Mesendoderm (in vitro differentiated cells): ENCODE measurements at regions not wholly inside any gene's neighbourhood (a gene's known extent, or its start where the extent isn't known, plus 50 kb on each side); places are given as distances from the start of the nearest gene placed in this dataset.
A peak's percentile ranks its signal among the peaks of the same experiment; 100 is the strongest.

Experiments
- DNase-seq: peaks from one replicate; pipeline ENCODE4 v3.0.0; 2013
- H2AK5ac ChIP-seq: 2 replicates; pipeline ENCODE4 v1.6.1; 2013; ENCODE audit warnings: low read length, inconsistent platforms
- H2BK120ac ChIP-seq: 2 replicates; pipeline ENCODE4 v1.6.1; 2013; ENCODE audit warnings: low read depth, mild to moderate bottlenecking, low read length, moderate library complexity, mixed read lengths
- H2BK15ac ChIP-seq: replicated peaks from 2 replicates; pipeline ENCODE4 v1.6.1; 2013; ENCODE audit warnings: low read depth, mild to moderate bottlenecking, moderate library complexity
- H2BK5ac ChIP-seq: 2 replicates; pipeline ENCODE4 v1.6.1; 2013; ENCODE audit warnings: low read length, inconsistent platforms
- H3K18ac ChIP-seq: 2 replicates; pipeline ENCODE4 v1.6.1; 2013; ENCODE audit warnings: mild to moderate bottlenecking, low read length, mixed read lengths
- H3K23ac ChIP-seq: one replicate; pipeline ENCODE4 v1.6.1; 2013; ENCODE audit warnings: low read length
- H3K27ac ChIP-seq: 2 replicates; pipeline ENCODE4 v1.5.1; 2013; ENCODE audit warnings: low read depth, mild to moderate bottlenecking, inconsistent platforms, low read length, moderate library complexity
- H3K27me3 ChIP-seq: 2 replicates; pipeline ENCODE4 v1.6.1; 2013; ENCODE audit warnings: low read length, control low read depth, mild to moderate bottlenecking, inconsistent platforms; ENCODE audit not compliant: insufficient read depth, poor library complexity
- H3K36me3 ChIP-seq: 2 replicates; pipeline ENCODE4 v1.6.1; 2013; ENCODE audit warnings: low read length, inconsistent platforms; ENCODE audit not compliant: control insufficient read depth, insufficient read depth
- H3K4ac ChIP-seq: one replicate; pipeline ENCODE4 v1.6.1; 2013; ENCODE audit warnings: low read depth, mild to moderate bottlenecking, low read length, moderate library complexity
- H3K4me1 ChIP-seq: 2 replicates; pipeline ENCODE4 v1.6.1; 2013; ENCODE audit warnings: low read depth, low read length, inconsistent platforms; ENCODE audit not compliant: control insufficient read depth
- H3K4me2 ChIP-seq: 2 replicates; pipeline ENCODE4 v1.6.1; 2013; ENCODE audit warnings: low read length
- H3K4me3 ChIP-seq: 2 replicates; pipeline ENCODE4 v1.5.1; 2013; ENCODE audit warnings: mild to moderate bottlenecking, low read length
- H3K56ac ChIP-seq: one replicate; pipeline ENCODE4 v1.6.1; 2013; ENCODE audit warnings: low read length
- H3K79me1 ChIP-seq: 2 replicates; pipeline ENCODE4 v1.6.1; 2013; ENCODE audit warnings: low read length, inconsistent platforms
- H3K79me2 ChIP-seq: 2 replicates; pipeline ENCODE4 v1.6.1; 2013; ENCODE audit warnings: mild to moderate bottlenecking, low read length; ENCODE audit not compliant: control insufficient read depth, insufficient read depth
- H3K9ac ChIP-seq: 2 replicates; pipeline ENCODE4 v1.6.1; 2013; ENCODE audit warnings: low read length, inconsistent platforms
- H4K5ac ChIP-seq: one replicate; pipeline ENCODE4 v1.6.1; 2013; ENCODE audit warnings: low read length
- H4K8ac ChIP-seq: one replicate; pipeline ENCODE4 v1.6.1; 2013; ENCODE audit warnings: low read depth, mild to moderate bottlenecking, control low read depth, low read length, moderate library complexity
- WGBS: extraction: QIAGEN DNeasy Blood & Tissue Kit; methylation state at CpG from one replicate; pipeline ENCODE4 v1.1.7; 2013; ENCODE audit warnings: low lambda C conversion rate, missing lambda C conversion rate; ENCODE audit not compliant: insufficient coverage; ENCODE audit errors: extremely low coverage; 5-methylcytosine and 5-hydroxymethylcytosine counted together

GRCh38 chr2:57959390-57959789 lies 87.2 kb upstream of the VRK2 start:
- no peak overlapping the region for H3K4me3 ChIP-seq
- H2AK5ac ChIP-seq: no peak overlapping the region
- H3K4me1 ChIP-seq: no peaks in the 10 kb centered on the region
- H3K27me3 ChIP-seq: no peaks in the 10 kb centered on the region
- no peak overlapping the region for H3K23ac ChIP-seq
- no peak overlapping the region for H3K56ac ChIP-seq
- H3K18ac ChIP-seq: no peak overlapping the region
- H3K36me3 ChIP-seq: no peaks in the 10 kb centered on the region
- no peak overlapping the region for H2BK5ac ChIP-seq
- H3K9ac ChIP-seq: no peak overlapping the region
- no peak overlapping the region for H2BK120ac ChIP-seq
- no peak overlapping the region for H3K4me2 ChIP-seq
- H3K4ac ChIP-seq: no peak overlapping the region
- H3K27ac ChIP-seq: no peak overlapping the region
- no peak for DNase-seq
- H3K79me1 ChIP-seq: no peaks in the 10 kb centered on the region
- no peak overlapping the region for H4K8ac ChIP-seq
- WGBS: no CpG with 5 or more reads among the region's 7 CpGs
- no peak overlapping the region for H2BK15ac ChIP-seq
- H4K5ac ChIP-seq: no peak overlapping the region
- no peaks in the 10 kb centered on the region for H3K79me2 ChIP-seq

GRCh38 chr2:57962861-57963260 lies 83.7 kb upstream of the VRK2 start:
- no peak overlapping the region for H4K8ac ChIP-seq
- WGBS: no CpG with 5 or more reads among the region's 3 CpGs
- no peak overlapping the region for H3K4ac ChIP-seq
- no peak overlapping the region for H2AK5ac ChIP-seq
- H3K79me1 ChIP-seq: no peaks in the 10 kb centered on the region
- H3K9ac ChIP-seq: no peak overlapping the region
- no peak overlapping the region for H2BK5ac ChIP-seq
- no peak overlapping the region for H3K18ac ChIP-seq
- H2BK15ac ChIP-seq: no peak overlapping the region
- no peak overlapping the region for H3K27ac ChIP-seq
- H2BK120ac ChIP-seq: no peak overlapping the region
- H4K5ac ChIP-seq: no peak overlapping the region
- H3K56ac ChIP-seq: no peak overlapping the region
- H3K4me2 ChIP-seq: no peak overlapping the region
- H3K36me3 ChIP-seq: no peaks in the 10 kb centered on the region
- no peak overlapping the region for H3K4me3 ChIP-seq
- H3K27me3 ChIP-seq: no peaks in the 10 kb centered on the region
- DNase-seq: no peak
- no peak overlapping the region for H3K23ac ChIP-seq
- no peaks in the 10 kb centered on the region for H3K79me2 ChIP-seq
- H3K4me1 ChIP-seq: no peaks in the 10 kb centered on the region

DNA sequence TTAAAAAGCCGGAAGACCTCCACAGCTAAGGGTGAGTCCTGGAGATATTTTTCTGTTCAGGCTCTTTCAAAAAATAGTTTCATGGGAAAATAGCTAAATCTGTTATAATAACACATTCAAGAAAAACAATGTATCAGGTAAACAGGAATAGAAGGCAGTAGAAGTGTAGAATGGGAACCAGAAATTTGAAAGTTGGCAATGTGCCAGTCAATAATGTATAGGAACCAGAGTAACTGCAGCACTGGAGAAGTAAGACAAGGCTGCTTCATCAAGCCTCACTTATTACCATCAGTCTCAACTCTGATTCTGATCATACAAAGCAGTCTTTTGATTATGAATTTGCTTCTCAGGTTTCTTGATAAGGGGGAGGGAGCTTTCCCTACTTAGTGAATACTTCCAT lies 81.4 kb upstream of the VRK2 start:
- no peak overlapping the region for H2AK5ac ChIP-seq
- no peak overlapping the region for H4K5ac ChIP-seq
- H3K9ac ChIP-seq: no peak overlapping the region
- H4K8ac ChIP-seq: no peak overlapping the region
- no peak overlapping the region for H2BK120ac ChIP-seq
- H3K18ac ChIP-seq: no peak overlapping the region
- no peaks in the 10 kb centered on the region for H3K79me2 ChIP-seq
- no peak overlapping the region for H3K4me3 ChIP-seq
- H3K23ac ChIP-seq: no peak overlapping the region
- H3K4me2 ChIP-seq: no peak overlapping the region
- no peak overlapping the region for H2BK5ac ChIP-seq
- H3K79me1 ChIP-seq: no peaks in the 10 kb centered on the region
- no peak for DNase-seq
- H3K4me1 ChIP-seq: no peaks in the 10 kb centered on the region
- H2BK15ac ChIP-seq: no peak overlapping the region
- no CpG with 5 or more reads among the region's 1 CpG for WGBS
- no peaks in the 10 kb centered on the region for H3K27me3 ChIP-seq
- H3K27ac ChIP-seq: no peak overlapping the region
- H3K36me3 ChIP-seq: no peaks in the 10 kb centered on the region
- H3K4ac ChIP-seq: no peak overlapping the region
- no peak overlapping the region for H3K56ac ChIP-seq

- H2AK5ac ChIP-seq: no peak overlapping the region
- no peak overlapping the region for H3K27ac ChIP-seq
- H4K5ac ChIP-seq: no peak overlapping the region
- H2BK15ac ChIP-seq: no peak overlapping the region
- H3K4ac ChIP-seq: no peak overlapping the region
- H3K56ac ChIP-seq: no peak overlapping the region
- H3K18ac ChIP-seq: no peak overlapping the region
- H2BK5ac ChIP-seq: no peak overlapping the region
- H2BK120ac ChIP-seq: no peak overlapping the region
- no peak for DNase-seq
- no peak overlapping the region for H3K4me3 ChIP-seq
- H4K8ac ChIP-seq: no peak overlapping the region
- no peaks in the 10 kb centered on the region for H3K79me2 ChIP-seq
- no peaks in the 10 kb centered on the region for H3K27me3 ChIP-seq
- H3K4me2 ChIP-seq: no peak overlapping the region
- no peaks in the 10 kb centered on the region for H3K79me1 ChIP-seq
- H3K9ac ChIP-seq: no peak overlapping the region
- H3K4me1 ChIP-seq: no peaks in the 10 kb centered on the region
- no peak overlapping the region for H3K23ac ChIP-seq
- WGBS: no CpG with 5 or more reads among the region's 1 CpG
- H3K36me3 ChIP-seq: no peaks in the 10 kb centered on the region
Measured at GRCh38 chr2:57965961-57966360, 80.6 kb upstream of the VRK2 start.

DNA sequence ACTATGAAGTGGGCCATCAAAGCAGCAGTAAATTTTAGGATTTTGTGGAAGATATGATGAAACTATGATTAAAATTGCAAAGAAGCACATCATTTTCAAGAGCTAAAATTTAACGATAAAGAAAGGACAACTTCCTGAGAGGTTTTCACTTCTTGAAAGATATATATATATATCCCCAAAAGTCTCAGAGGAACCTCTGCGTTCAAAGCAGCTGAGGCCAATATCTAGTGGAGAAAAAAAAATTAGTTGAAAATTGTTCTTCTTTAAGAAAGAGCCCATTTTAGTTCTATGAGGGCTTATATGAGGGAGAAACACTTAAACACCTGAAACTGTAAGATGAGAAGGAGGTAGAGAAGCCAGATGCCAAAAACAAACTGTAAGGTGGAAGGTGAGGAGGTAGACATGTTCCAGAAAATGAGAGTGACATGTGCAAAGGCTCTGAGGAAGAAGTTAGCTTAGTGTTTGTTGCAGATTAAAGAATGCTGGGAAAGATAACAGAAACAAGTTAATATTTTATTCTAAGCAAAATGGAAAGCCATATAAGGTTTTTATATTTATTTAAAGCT lies 72.9 kb upstream of the VRK2 start:
- no peak overlapping the region for H2BK120ac ChIP-seq
- no peak overlapping the region for H3K23ac ChIP-seq
- WGBS: no CpG with 5 or more reads among the region's 2 CpGs
- H3K4me1 ChIP-seq: no peaks in the 10 kb centered on the region
- no peak overlapping the region for H3K56ac ChIP-seq
- no peaks in the 10 kb centered on the region for H3K79me1 ChIP-seq
- no peak overlapping the region for H3K4me3 ChIP-seq
- H3K27me3 ChIP-seq: no peaks in the 10 kb centered on the region
- H3K4me2 ChIP-seq: no peak overlapping the region
- DNase-seq: no peak
- no peak overlapping the region for H3K27ac ChIP-seq
- no peak overlapping the region for H2BK15ac ChIP-seq
- H3K79me2 ChIP-seq: no peaks in the 10 kb centered on the region
- no peak overlapping the region for H2AK5ac ChIP-seq
- no peaks in the 10 kb centered on the region for H3K36me3 ChIP-seq
- no peak overlapping the region for H3K4ac ChIP-seq
- H4K5ac ChIP-seq: no peak overlapping the region
- no peak overlapping the region for H3K18ac ChIP-seq
- H4K8ac ChIP-seq: no peak overlapping the region
- no peak overlapping the region for H3K9ac ChIP-seq
- H2BK5ac ChIP-seq: no peak overlapping the region

- no peak overlapping the region for H2AK5ac ChIP-seq
- H3K9ac ChIP-seq: no peak overlapping the region
- H4K8ac ChIP-seq: no peak overlapping the region
- no peaks in the 10 kb centered on the region for H3K79me1 ChIP-seq
- no peaks in the 10 kb centered on the region for H3K36me3 ChIP-seq
- H3K23ac ChIP-seq: no peak overlapping the region
- no peak overlapping the region for H3K27ac ChIP-seq
- no peak overlapping the region for H3K4me3 ChIP-seq
- WGBS: no CpG with 5 or more reads among the region's 4 CpGs
- H3K56ac ChIP-seq: no peak overlapping the region
- H2BK15ac ChIP-seq: no peak overlapping the region
- no peaks in the 10 kb centered on the region for H3K79me2 ChIP-seq
- H3K4me1 ChIP-seq: no peaks in the 10 kb centered on the region
- DNase-seq: peak; percentile 15
- H3K4ac ChIP-seq: no peak overlapping the region
- no peak overlapping the region for H2BK120ac ChIP-seq
- no peak overlapping the region for H2BK5ac ChIP-seq
- no peak overlapping the region for H3K4me2 ChIP-seq
- H3K27me3 ChIP-seq: no peaks in the 10 kb centered on the region
- no peak overlapping the region for H3K18ac ChIP-seq
- H4K5ac ChIP-seq: no peak overlapping the region
Measured at GRCh38 chr2:57979158-57979557, 67.4 kb upstream of the VRK2 start.
